Activated naive CD8-positive, alpha-beta T cell treated with anti-CD3 and anti-CD28 coated beads, Interleukin-2, amount 10 ng/mL, durations not matched to agents 7 days and 5 days (primary cell): ENCODE measurements at regions not wholly inside any gene's neighbourhood (a gene's known extent, or its start where the extent isn't known, plus 50 kb on each side); places are given as distances from the start of the nearest gene placed in this dataset.

ENCODE experiments used
- ATAC-seq: fragments of 150-1000 bp; cut with Tn5 transposase; one replicate; pipeline ENCODE4 v1.10.0; 2021; ENCODE audit warnings: low read depth, moderate library complexity
- POLR2A ChIA-PET: fragments of 350-600 bp; sonication (Branson Sonifier 250); formaldehyde crosslinking; loops from one replicate; lab custom pipeline; 2021; ENCODE audit warnings: antibody characterized with exemption; lab: Charles Lee
- DNase-seq: peaks from one replicate; pipeline ENCODE4 v3.0.0; 2021
- H3K27ac Mint-ChIP-seq: one replicate; pipeline ENCODE4 v1.8.0; 2022; ENCODE audit warnings: mild to moderate bottlenecking, mixed read lengths
- H3K27me3 Mint-ChIP-seq: one replicate; pipeline ENCODE4 v1.8.0; 2022; ENCODE audit warnings: mild to moderate bottlenecking, moderate library complexity, mixed read lengths
- H3K36me3 Mint-ChIP-seq: one replicate; pipeline ENCODE4 v1.8.0; 2021; ENCODE audit warnings: mild to moderate bottlenecking, mixed read lengths
- H3K4me1 Mint-ChIP-seq: one replicate; pipeline ENCODE4 v1.8.0; 2021; ENCODE audit warnings: mixed read lengths
- H3K4me3 Mint-ChIP-seq: one replicate; pipeline ENCODE4 v1.8.0; 2022; ENCODE audit warnings: mild to moderate bottlenecking, moderate library complexity, mixed read lengths
- H3K9me3 Mint-ChIP-seq: one replicate; pipeline ENCODE4 v1.8.0; 2021; ENCODE audit warnings: mixed read lengths

GRCh38 chr22:48169227-48169626 is 1406.8 kb downstream of the TBC1D22A start:
- H3K9me3 Mint-ChIP-seq: no peaks in the 10 kb centered on the region
- DNase-seq (no peak), ATAC-seq (no peak)
- POLR2A ChIA-PET: no interaction called here
- no peaks in the 10 kb centered on the region for H3K27me3 Mint-ChIP-seq
- no peak overlapping the region for H3K27ac Mint-ChIP-seq
- no peak overlapping the region for H3K4me3 Mint-ChIP-seq
- H3K4me1 Mint-ChIP-seq: no peaks in the 10 kb centered on the region
- no peaks in the 10 kb centered on the region for H3K36me3 Mint-ChIP-seq

DNA sequence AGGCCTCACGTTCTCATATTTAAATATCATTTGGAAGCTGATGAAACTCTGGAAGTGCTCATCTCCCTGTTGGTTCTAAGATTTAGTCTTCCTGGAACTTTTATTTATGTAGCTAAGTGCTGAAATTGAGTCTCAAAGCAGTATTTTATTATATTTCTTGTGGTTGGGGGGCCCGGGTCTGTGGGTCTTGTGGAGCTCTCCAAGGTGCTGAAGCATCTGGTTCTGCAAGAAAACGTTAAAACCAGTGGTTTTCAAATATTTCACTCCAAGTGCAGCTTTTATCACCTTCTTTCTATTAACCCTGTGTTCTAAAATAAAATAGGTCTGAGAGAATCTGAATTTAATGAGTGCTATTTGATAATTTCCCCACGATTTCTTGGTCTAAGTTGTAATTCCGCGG is 1404.8 kb downstream of the TBC1D22A start:
- Mint-ChIP-seq H3K27me3 (no peaks in the 10 kb centered on the region), H3K4me1 (no peaks in the 10 kb centered on the region), H3K9me3 (no peaks in the 10 kb centered on the region), H3K36me3 (no peaks in the 10 kb centered on the region), H3K27ac (no peak overlapping the region), H3K4me3 (no peak overlapping the region)
- POLR2A ChIA-PET: no interaction called here
- no peak for DNase-seq
- ATAC-seq: no peak

- no peak for ATAC-seq
- Mint-ChIP-seq H3K36me3 (no peaks in the 10 kb centered on the region), H3K4me3 (no peak overlapping the region), H3K9me3 (peaks cover 3% of the 10 kb centered on the region), H3K27ac (no peak overlapping the region), H3K4me1 (no peaks in the 10 kb centered on the region), H3K27me3 (peaks cover 2% of the 10 kb centered on the region)
- POLR2A ChIA-PET: no interaction called here
- no peak for DNase-seq
Observed at GRCh38 chr22:48161298-48161697, 1398.8 kb downstream of the TBC1D22A start.

DNA sequence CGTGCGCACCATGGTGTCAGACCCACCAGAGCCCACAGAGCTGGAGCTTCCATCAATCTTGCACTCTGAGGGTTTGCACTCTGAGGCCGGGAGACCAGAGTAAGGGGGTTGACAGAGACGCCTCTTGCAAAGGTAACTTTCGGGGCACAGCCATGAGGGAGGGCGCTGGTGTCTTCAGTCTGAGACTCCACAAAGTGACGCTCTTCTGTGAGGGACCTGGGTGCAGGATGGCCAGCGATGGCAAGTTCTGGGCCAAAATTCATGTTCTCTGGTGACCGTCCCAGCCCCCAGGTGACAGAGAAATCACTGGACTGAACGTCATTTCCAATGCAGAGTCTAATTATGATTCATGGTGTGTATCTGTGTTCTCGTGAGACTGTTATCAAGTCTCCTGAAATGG is 1395.2 kb downstream of the TBC1D22A start:
- no peak for ATAC-seq

GRCh38 chr22:48156603-48157355 is 1394.3 kb downstream of the TBC1D22A start:
- peaks cover 3% of the 10 kb centered on the region for H3K9me3 Mint-ChIP-seq
- DNase-seq: no peak
- ATAC-seq: no peak
- H3K27ac Mint-ChIP-seq: no peak overlapping the region
- H3K27me3 Mint-ChIP-seq: peaks cover 2% of the 10 kb centered on the region
- H3K36me3 Mint-ChIP-seq: no peaks in the 10 kb centered on the region
- H3K4me3 Mint-ChIP-seq: no peak overlapping the region
- POLR2A ChIA-PET: no interaction called here
- no peaks in the 10 kb centered on the region for H3K4me1 Mint-ChIP-seq

More for the DNA sequence above, 1395.2 kb downstream of the TBC1D22A start:
- H3K4me3 Mint-ChIP-seq: no peak overlapping the region
- H3K27me3 Mint-ChIP-seq: peaks cover 2% of the 10 kb centered on the region
- peaks cover 3% of the 10 kb centered on the region for H3K9me3 Mint-ChIP-seq
- POLR2A ChIA-PET: no interaction called here
- no peak for DNase-seq
- H3K4me1 Mint-ChIP-seq: no peaks in the 10 kb centered on the region
- H3K27ac Mint-ChIP-seq: no peak overlapping the region
- H3K36me3 Mint-ChIP-seq: no peaks in the 10 kb centered on the region

GRCh38 chr22:48155446-48155845 is 1393.0 kb downstream of the TBC1D22A start:
- H3K27me3 Mint-ChIP-seq: peaks cover 3% of the 10 kb centered on the region
- no peaks in the 10 kb centered on the region for H3K4me1 Mint-ChIP-seq
- ATAC-seq (no peak), DNase-seq (no peak)
- H3K4me3 Mint-ChIP-seq: no peak overlapping the region
- no peaks in the 10 kb centered on the region for H3K36me3 Mint-ChIP-seq
- POLR2A ChIA-PET: no interaction called here
- no peak overlapping the region for H3K27ac Mint-ChIP-seq
- H3K9me3 Mint-ChIP-seq: peaks cover 3% of the 10 kb centered on the region

DNA sequence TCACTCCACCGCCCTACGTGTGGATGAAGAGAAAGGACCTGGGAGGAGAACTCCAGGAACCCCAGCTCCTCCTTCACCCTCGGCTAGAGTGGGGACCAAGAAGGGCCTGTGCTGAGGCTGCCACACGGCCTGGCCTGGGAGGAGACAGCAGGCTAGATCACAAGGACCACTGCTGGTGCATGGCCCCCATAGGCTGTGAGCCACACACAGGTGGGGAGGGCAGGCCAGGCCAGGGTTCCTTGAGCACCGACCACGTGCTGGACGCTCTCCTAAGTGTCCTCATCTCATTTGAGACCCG is 1392.4 kb downstream of the TBC1D22A start:
- POLR2A ChIA-PET: no interaction called here
- no peaks in the 10 kb centered on the region for H3K4me1 Mint-ChIP-seq
- H3K9me3 Mint-ChIP-seq: peaks cover 3% of the 10 kb centered on the region
- no peak overlapping the region for H3K27ac Mint-ChIP-seq
- H3K4me3 Mint-ChIP-seq: no peak overlapping the region
- no peak for ATAC-seq
- DNase-seq: no peak
- no peaks in the 10 kb centered on the region for H3K36me3 Mint-ChIP-seq
- H3K27me3 Mint-ChIP-seq: peaks cover 3% of the 10 kb centered on the region

DNA sequence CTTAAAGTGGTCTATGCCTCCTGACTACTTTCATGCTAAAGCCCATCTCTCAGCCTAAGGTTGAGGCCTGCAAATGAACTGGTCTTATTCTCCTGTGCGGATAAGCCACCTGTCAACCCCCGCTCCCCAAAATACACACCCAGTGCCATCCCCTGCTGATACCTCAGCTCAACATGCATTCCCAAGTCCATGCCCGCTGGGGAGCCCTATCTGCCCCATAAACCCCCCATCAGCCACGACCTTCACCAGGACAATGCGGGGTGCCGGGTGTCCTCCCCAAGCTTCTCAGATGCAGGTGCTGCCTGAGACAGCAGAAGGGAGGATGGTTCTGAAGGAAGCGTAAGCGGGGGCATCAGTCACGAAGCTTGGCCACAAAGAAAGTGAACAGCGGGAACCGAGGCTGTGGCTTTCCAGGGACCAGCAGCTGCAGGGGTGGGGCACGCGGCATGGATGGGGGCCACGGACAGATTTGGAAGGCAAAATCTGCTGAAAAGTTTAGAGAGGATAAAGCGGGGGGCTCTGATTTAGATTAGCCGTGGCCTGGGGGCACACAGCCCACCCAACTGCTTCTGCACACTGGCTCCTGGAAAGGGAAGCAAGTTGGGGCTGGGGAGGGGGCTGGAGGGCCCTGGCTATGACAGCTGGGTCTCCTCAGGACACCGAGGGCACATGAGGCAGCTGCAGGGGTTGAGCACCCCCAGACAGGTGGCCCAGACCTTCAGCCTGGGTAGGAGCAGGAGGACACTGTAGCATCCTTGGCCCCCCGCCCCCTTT is 1391.9 kb downstream of the TBC1D22A start:
- no peak overlapping the region for H3K27ac Mint-ChIP-seq
- no peaks in the 10 kb centered on the region for H3K4me1 Mint-ChIP-seq
- DNase-seq: no peak
- H3K27me3 Mint-ChIP-seq: peaks cover 3% of the 10 kb centered on the region
- no peak overlapping the region for H3K4me3 Mint-ChIP-seq
- peaks cover 3% of the 10 kb centered on the region for H3K9me3 Mint-ChIP-seq
- POLR2A ChIA-PET: no interaction called here
- no peaks in the 10 kb centered on the region for H3K36me3 Mint-ChIP-seq
- ATAC-seq: no peak

GRCh38 chr22:48153726-48154125 is 1391.3 kb downstream of the TBC1D22A start:
- DNase-seq (no peak), ATAC-seq (no peak)
- Mint-ChIP-seq H3K27me3 (peaks cover 3% of the 10 kb centered on the region), H3K4me1 (no peaks in the 10 kb centered on the region), H3K9me3 (no peaks in the 10 kb centered on the region), H3K36me3 (no peaks in the 10 kb centered on the region), H3K4me3 (no peak overlapping the region), H3K27ac (no peak overlapping the region)
- POLR2A ChIA-PET: no interaction called here

DNA sequence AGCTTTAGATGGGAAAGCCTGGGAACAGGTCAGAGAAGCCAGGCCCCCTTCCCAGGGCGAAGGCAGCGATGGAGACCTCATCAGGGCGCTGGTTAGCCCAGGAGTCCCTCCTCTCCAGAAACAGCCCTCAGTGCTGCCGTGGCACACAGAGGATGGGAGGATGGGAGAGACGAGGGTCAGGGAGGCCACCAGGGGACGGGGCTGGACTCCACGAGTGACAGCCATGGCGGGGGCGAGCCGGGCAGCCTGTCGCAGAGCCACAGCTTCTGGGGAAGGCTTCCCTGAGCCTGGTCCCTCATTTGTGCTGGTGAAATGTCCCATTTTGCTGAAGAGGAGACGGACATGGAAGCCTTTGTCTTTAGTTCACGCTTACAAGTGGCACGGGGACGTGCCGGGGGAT is 1390.5 kb downstream of the TBC1D22A start:
- Mint-ChIP-seq H3K9me3 (no peaks in the 10 kb centered on the region), H3K4me3 (no peak overlapping the region), H3K36me3 (no peaks in the 10 kb centered on the region), H3K4me1 (no peaks in the 10 kb centered on the region), H3K27ac (no peak overlapping the region), H3K27me3 (peaks cover 3% of the 10 kb centered on the region)
- ATAC-seq: no peak
- DNase-seq: no peak
- POLR2A ChIA-PET: no interaction called here

DNA sequence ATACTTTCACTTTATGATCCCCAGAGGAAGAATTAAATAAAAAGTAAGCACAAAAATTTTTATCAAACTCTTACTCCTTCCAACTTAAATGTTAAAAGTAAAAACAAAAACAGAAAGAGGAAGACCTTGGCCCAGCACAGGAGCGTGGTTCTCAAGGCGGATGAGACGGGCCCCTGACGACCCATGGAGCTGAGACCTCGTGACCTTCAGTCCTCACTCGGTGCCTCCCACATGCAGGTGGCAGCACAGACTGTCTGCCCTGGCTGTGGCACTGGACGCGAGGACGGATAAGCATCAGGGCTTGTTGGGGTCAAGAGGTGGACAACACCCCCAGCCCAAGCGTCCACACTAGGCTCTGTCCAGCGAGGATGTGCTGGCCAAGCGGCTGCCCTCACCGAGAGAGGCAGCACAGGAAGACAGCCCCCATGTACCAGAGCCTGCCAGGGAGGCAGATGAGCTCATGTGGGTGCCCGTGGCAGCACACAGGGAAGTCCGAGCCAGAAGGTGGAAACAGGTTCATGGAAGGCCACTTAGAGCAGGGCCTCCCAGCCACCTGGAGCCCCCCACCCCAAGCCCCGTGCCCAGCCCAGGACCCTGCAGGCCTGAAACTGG is 1389.8 kb downstream of the TBC1D22A start:
- Mint-ChIP-seq H3K27ac (no peak overlapping the region), H3K36me3 (no peaks in the 10 kb centered on the region), H3K9me3 (no peaks in the 10 kb centered on the region), H3K4me1 (no peaks in the 10 kb centered on the region), H3K4me3 (no peak overlapping the region), H3K27me3 (peaks cover 3% of the 10 kb centered on the region)
- DNase-seq (no peak), ATAC-seq (no peak)
- POLR2A ChIA-PET: no interaction called here

GRCh38 chr22:48151641-48152040 is 1389.2 kb downstream of the TBC1D22A start:
- no peak overlapping the region for H3K4me3 Mint-ChIP-seq
- POLR2A ChIA-PET: no interaction called here
- H3K36me3 Mint-ChIP-seq: no peaks in the 10 kb centered on the region
- peaks cover 2% of the 10 kb centered on the region for H3K27me3 Mint-ChIP-seq
- DNase-seq (no peak), ATAC-seq (no peak)
- no peak overlapping the region for H3K27ac Mint-ChIP-seq
- H3K9me3 Mint-ChIP-seq: no peaks in the 10 kb centered on the region
- H3K4me1 Mint-ChIP-seq: no peaks in the 10 kb centered on the region

DNA sequence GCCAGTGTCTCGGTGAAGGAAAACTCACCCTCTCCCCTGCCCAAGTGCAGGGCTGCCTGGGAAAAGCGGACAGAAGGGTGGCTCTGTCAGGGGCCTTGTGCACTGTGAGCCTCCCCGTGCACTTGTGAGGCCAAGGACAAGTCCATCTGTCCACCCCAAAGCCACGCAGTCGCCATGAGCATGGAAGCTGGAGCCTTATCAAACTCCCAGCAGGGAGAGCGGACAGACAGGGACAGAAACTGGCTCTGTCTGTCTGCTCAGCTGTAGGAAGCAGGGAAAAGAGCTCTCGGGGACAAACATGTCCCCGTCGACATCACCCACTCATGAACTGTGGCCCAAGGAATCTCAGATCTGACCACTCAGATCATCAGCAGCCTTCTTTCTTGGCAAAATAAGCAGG is 1385.4 kb downstream of the TBC1D22A start:
- no peaks in the 10 kb centered on the region for H3K9me3 Mint-ChIP-seq
- no peaks in the 10 kb centered on the region for H3K4me1 Mint-ChIP-seq
- H3K27me3 Mint-ChIP-seq: peaks cover 12% of the 10 kb centered on the region
- no peak for ATAC-seq
- no peaks in the 10 kb centered on the region for H3K36me3 Mint-ChIP-seq
- no peak overlapping the region for H3K27ac Mint-ChIP-seq
- POLR2A ChIA-PET: no interaction called here
- no peak for DNase-seq
- no peak overlapping the region for H3K4me3 Mint-ChIP-seq

- H3K4me3 Mint-ChIP-seq: no peak overlapping the region
- no peaks in the 10 kb centered on the region for H3K4me1 Mint-ChIP-seq
- POLR2A ChIA-PET: no interaction called here
- ATAC-seq: no peak
- no peaks in the 10 kb centered on the region for H3K9me3 Mint-ChIP-seq
- peaks cover 12% of the 10 kb centered on the region for H3K27me3 Mint-ChIP-seq
- no peaks in the 10 kb centered on the region for H3K36me3 Mint-ChIP-seq
- DNase-seq: no peak
- H3K27ac Mint-ChIP-seq: no peak overlapping the region
Observed at GRCh38 chr22:48147404-48147803, 1385.0 kb downstream of the TBC1D22A start.
